Uterus (tissue), 2 donors: ENCODE measurements at regions not wholly inside any gene's neighbourhood (a gene's known extent, or its start where the extent isn't known, plus 50 kb on each side); places are given as distances from the start of the nearest gene placed in this dataset.

Experiments
- CTCF ChIP-seq, 4 experiments: fragments of 200-600 bp in 2 of 4; fragments of 450-650 bp in 2 of 4; sonication (generic) in 2 of 4; IDR thresholded peaks; one replicate each; pipeline ENCODE4 v1.5.1; 2016 to 2019; ENCODE audit warnings: antibody characterized with exemption in 4 of 4, mild to moderate bottlenecking in 2 of 4, moderate library complexity in 1 of 4
- POLR2A ChIP-seq, 2 donors: fragments of 450-650 bp; IDR thresholded peaks; one replicate each; pipeline ENCODE4 v1.6.1; 2016; ENCODE audit warnings: antibody characterized with exemption in 2 of 2, mild to moderate bottlenecking in 1 of 2, moderate library complexity in 1 of 2

- TF ChIP-seq POLR2A (IDR thresholded peaks at IDR 0.05) = no peak
- TF ChIP-seq CTCF (IDR thresholded peaks at IDR 0.05) = no peak
Measured at GRCh38 chr13:62142048-62142447, 726.4 kb upstream of the PCDH20 start.
